ES-I3 (cell line): ENCODE measurements at regions not wholly inside any gene's neighbourhood (a gene's known extent, or its start where the extent isn't known, plus 50 kb on each side); places are given as distances from the start of the nearest gene placed in this dataset.
"Not testable (repeated sequence)": the region's sequence is repeated elsewhere in the genome, so short reads cannot be mapped to it uniquely, and the experiment has no call there.

ENCODE experiments used
- H3K36me3 ChIP-seq: 2 replicates; pipeline ENCODE4 v1.6.1; 2013; ENCODE audit warnings: mild to moderate bottlenecking, low read length, control low read depth, moderate library complexity; ENCODE audit not compliant: insufficient read depth
- H3K4me1 ChIP-seq: 2 replicates; pipeline ENCODE4 v1.6.1; 2013; ENCODE audit warnings: mild to moderate bottlenecking, control low read depth, low read length; ENCODE audit not compliant: insufficient read depth
- H3K9ac ChIP-seq: 2 replicates; pipeline ENCODE4 v1.6.1; 2013; ENCODE audit warnings: low read depth, mild to moderate bottlenecking, low read length, moderate library complexity
- H3K9me3 ChIP-seq: 2 replicates; pipeline ENCODE4 v1.6.1; 2013; ENCODE audit warnings: mild to moderate bottlenecking, low read length, moderate library complexity; ENCODE audit not compliant: control insufficient read depth, insufficient read depth

DNA sequence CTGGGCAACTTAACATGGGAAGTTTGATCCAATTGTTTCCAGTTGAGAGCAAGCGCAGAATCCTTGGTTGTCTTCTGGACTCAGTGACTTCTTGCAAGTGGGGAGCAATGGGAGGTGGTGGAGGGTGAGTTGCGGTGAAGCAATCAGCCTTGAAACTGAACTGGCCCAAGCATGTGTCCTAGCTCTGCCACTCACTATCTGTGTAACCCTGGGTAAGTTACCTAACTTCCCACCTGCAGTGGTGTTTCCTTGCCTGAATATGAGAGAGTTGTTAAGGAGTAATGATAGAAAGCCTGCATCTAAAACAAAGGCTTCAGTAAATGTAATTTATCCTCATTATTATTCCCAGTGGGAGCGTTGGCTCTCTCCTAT lies 132.5 kb upstream of the NFIA start:
- Histone ChIP-seq H3K36me3 (no peaks in the 10 kb centered on the region), H3K4me1 (peaks cover 18% of the 10 kb centered on the region; the same call in 1 of the 2 replicates), H3K9ac (no peak overlapping the region), H3K9me3 (0 out of 2 replicates have a peak, but pooled peaks cover under 1% of the 10 kb centered on the region)

DNA sequence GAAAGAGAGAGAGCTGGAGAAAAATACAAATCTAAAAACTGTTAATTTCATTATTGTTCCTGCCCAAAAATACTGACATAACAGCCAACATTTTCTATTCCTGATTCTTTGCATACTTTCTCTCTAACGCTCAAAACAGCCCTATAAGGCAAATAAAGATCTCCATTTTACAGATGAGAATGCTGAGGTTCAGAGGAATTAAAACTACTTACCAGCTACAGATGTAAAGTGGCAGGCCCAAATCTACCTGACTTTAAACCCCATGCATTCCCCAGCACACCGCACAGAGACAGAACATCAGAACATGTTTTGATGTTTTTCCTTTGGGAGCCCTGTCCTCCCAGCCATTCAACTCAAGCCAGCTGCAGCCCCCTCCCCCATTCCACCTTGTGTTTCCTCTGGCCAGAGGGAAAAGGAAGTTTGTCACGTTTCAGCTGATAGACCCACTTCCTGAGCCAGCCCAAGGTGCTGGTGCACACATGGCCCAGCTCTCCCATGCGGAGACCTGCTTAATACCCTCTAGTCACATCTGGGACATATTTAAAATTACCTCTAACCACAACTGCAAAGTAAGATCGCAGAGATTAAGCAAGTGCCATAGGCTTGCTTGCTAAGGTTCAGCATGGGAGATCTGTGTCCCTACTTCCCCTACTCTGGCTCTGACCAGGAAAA lies 133.1 kb upstream of the NFIA start:
- H3K9ac ChIP-seq, result no peak overlapping the region
- no peaks in the 10 kb centered on the region for H3K9me3 ChIP-seq
- H3K36me3 ChIP-seq, result no peaks in the 10 kb centered on the region
- peaks cover 18% of the 10 kb centered on the region; the same call in 1 of the 2 replicates for H3K4me1 ChIP-seq

DNA sequence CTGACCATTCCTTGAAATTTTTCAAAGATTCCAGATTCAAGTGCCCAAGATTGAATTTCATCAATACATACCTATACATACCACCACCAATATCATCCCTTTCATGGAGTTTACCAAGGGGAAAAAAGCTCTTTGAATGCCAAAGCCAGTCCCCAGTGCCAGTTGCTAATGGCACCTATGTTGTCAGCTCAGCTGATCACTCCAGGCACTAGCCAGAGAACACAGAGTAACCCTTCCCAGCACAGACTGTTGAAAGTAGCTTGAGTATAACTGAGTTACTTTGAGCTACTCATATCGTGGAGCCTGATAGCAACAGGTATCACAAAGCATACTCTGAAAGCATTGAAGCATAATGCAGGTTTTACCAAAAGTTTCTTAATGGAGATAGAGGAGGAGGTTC lies 133.9 kb upstream of the NFIA start:
- Histone ChIP-seq H3K9ac (no peak overlapping the region), H3K36me3 (no peaks in the 10 kb centered on the region), H3K9me3 (no peaks in the 10 kb centered on the region), H3K4me1 (peaks cover 20% of the 10 kb centered on the region; the same call in 1 of the 2 replicates)

DNA sequence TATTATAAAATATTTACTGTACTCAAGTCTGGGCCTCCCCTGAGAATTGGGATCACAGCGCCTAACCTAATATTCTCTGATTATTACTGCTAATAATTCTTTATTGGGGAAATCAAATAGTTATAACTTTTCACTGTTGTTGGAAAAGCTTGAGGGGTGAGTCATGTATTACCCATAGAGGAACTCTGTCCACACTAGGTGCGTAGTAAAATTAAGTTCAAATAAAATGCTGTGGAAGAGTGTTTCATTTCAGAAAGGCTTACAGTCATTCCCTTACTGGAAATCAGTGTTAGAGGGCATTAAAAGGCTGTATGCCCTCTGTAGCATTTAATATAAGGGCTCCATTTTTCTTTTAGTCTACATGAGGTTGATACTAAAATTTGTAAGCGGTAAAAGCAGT lies 135.0 kb upstream of the NFIA start:
- no peak overlapping the region for H3K9ac ChIP-seq
- H3K4me1 ChIP-seq, result peaks cover 31% of the 10 kb centered on the region
- no peaks in the 10 kb centered on the region for H3K9me3 ChIP-seq
- no peaks in the 10 kb centered on the region for H3K36me3 ChIP-seq

DNA sequence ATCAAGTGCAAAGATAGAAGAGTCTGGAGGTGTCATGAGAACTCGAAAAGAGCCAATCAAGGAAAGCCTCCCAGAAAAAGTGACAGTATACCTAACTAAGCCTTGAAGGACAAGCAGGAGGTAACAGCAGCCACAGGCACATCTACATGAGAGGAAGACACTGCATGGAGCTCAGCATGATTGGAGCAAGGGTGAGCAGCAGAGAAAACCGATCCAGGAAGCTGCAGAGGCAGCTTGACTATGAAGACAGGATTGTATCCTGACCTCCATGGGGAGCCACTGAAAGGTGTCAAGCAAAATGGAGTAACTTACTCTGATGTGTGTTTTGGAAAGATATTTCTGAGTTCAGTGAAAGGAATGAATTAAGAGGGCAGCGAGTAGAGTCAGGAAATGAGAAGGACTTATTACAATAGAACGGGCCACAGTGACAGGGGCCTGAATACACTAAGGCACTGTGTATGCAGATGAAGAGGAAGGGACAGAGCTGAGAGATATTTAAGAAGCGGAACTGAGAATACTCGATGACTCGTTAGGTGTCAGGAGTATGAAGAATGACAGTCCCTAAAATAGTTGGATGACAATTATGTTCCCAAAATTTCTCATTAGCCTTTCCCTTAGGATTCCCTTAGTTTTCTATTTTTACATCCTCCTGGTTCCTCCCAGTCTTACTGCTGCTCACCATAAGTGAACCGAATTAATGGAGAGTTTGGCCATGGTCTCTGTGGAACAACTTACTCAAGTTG lies 139.3 kb upstream of the NFIA start:
- peaks cover 44% of the 10 kb centered on the region for H3K4me1 ChIP-seq
- no peaks in the 10 kb centered on the region for H3K9me3 ChIP-seq
- no peak overlapping the region for H3K9ac ChIP-seq
- H3K36me3 ChIP-seq, result no peaks in the 10 kb centered on the region

DNA sequence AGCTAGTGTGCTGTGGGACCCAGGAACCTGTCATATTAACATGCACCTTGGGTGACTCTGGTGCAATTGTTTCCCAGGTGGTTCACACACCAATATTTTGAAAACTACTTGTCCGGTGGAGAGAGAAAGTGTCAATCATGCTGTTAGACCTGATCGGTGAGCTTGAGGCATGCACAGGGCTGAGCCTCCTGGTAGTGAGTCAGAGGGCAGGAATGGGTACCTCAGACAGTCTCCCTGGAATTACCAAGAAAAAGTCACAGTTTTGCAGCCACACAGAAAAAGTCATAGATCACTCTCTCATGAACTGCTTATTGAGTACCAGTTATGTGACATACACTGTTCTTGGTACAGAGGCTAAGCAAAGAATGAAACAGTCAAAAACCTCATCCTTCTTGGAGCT lies 140.1 kb upstream of the NFIA start:
- Histone ChIP-seq H3K36me3 (no peaks in the 10 kb centered on the region), H3K4me1 (peaks cover 44% of the 10 kb centered on the region), H3K9me3 (no peaks in the 10 kb centered on the region), H3K9ac (no peak overlapping the region)

DNA sequence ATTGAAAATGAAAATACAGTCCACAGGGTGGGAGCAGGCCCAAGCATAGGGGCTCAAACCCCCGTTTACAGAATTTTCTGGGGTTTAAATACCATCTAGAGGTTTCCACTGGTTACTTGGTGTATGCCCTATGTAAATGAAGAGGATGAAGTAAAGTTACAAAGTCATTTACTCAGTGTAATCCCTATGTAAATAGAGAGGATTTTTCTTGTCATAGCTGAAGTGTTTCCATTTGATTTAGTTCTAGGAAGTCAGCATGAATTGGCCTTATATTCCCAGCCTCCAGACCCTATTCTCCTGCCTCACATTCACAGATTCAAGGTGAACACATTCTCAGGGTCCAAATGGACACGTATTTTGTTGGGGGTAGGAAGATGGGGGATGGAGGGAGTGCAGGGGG lies 141.7 kb upstream of the NFIA start:
- peaks cover 44% of the 10 kb centered on the region for H3K4me1 ChIP-seq
- H3K9me3 ChIP-seq, H3K9ac ChIP-seq, H3K36me3 ChIP-seq: not testable (repeated sequence)

DNA sequence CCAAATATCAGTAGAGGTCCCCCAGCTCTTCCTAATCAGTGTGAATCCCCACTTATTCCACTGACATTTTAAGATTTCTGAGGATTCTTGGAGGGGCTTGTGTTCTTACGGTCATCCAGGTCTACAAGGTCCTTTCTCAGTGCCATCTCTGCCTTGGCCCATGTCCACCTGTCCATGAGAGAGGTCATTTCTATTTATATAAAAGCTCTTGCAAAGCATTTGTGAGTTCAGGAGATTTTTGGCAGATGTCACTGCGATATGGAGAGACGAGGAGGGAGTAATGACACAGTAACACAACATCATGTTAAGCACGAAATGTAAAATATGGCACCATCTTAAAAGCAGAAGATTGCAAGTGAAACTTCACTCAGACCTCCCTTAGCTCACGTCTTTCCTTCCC lies 144.6 kb upstream of the NFIA start:
- Histone ChIP-seq H3K9me3 (no peaks in the 10 kb centered on the region), H3K36me3 (no peaks in the 10 kb centered on the region), H3K4me1 (peaks cover 31% of the 10 kb centered on the region), H3K9ac (no peak overlapping the region)

DNA sequence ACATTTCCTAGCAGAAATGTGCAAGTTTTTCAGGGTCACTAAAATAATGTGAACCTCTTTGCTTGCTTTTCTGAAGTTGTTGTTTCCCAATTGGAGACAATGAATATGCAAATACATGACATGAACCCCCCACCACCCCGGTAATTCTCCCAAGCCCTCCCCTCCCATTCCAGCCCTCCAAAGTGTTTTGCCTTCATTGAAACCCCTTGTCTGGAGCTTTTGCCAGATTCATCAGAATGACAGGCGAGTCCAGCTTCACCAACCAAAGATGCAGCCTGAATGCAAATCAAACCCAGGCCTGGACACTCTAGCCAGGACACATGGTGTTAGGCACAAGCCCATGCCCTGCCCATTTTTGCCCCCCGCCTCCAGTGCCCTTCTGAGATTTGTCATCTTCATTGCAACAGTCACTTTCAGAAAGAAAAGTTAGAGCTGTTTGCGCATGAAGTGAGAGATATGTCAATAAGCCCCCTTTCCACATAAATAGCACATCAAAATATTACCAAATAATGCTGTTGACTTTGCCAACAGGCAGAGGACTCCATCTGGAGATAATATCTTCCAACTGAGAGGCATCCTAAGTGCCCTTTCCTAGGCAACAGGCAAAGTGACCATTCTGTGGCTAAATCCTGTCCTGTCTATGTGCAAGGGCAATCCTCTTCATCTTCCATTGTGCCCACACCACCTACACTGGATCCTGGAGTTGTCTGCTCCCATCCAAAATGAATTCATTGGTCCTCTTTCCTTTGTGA lies 145.6 kb upstream of the NFIA start:
- H3K36me3 ChIP-seq, result no peaks in the 10 kb centered on the region
- H3K9ac ChIP-seq, result no peak overlapping the region
- peaks cover 22% of the 10 kb centered on the region for H3K4me1 ChIP-seq
- H3K9me3 ChIP-seq, result no peaks in the 10 kb centered on the region

DNA sequence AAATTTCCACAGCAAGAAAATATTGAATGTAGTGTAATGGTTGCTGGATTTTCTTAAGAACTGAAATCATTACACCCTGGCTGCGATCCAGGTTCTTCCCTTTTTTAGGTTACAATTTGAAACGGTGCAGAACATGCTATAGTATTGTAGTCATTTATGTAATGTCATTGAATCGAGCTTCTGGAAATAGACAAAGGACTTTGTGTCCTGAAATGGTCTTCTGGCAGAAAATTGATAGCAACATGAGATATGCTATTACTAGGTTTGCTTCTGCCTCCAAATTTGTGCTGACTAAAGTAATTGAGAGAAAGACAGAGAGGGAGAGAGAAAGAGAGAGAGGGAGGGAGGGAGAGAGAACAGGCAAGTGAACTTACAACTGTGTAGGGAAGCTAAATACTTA lies 146.2 kb upstream of the NFIA start:
- Histone ChIP-seq H3K9me3 (no peaks in the 10 kb centered on the region), H3K4me1 (peaks cover 16% of the 10 kb centered on the region; the same call in 1 of the 2 replicates), H3K9ac (no peak overlapping the region), H3K36me3 (no peaks in the 10 kb centered on the region)

DNA sequence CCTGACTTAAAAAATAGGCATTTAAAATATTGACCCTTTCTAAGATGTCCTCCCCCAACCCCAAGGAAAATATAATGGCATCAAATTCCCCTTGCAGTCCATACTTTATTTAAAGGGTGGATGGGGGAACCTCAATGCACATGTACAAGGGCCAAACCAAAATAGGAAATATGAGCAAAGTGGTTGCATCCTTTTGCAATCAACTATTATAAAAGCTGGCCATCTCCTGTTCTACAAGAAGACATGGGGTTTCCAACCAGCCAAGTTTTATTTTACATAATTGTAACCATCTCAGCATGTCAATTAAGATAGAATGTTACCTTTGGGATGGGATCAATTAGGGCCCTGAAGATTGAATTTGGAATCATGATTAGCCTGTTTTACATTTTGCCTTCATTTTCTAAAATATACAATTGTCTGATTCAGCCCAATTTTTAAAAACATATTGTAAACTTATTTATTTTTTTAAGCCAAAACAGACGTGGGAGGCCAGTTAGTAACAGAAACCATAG lies 146.7 kb upstream of the NFIA start:
- no peaks in the 10 kb centered on the region for H3K9me3 ChIP-seq
- no peaks in the 10 kb centered on the region for H3K36me3 ChIP-seq
- peaks cover 12% of the 10 kb centered on the region; the same call in 1 of the 2 replicates for H3K4me1 ChIP-seq
- no peak overlapping the region for H3K9ac ChIP-seq

DNA sequence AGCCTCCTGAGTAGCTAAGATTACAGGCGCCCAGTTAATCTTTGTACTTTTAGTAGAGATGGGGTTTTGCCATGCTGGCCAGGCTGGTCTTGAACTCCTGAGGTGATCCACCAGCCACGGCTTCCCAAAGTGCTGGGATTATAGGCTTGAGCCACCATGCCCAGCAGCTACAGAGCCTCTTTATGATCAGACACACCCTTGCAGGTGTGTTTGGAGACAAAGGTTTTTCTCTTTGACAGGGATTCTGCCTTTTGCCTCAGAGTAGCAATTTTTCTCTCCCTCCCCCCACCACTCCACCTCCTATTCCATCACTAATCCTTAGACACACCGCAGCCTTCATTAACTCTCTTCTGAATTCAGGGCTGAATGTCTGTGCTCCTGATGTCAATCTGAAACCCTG lies 152.2 kb upstream of the NFIA start:
- no peaks in the 10 kb centered on the region for H3K4me1 ChIP-seq
- H3K36me3 ChIP-seq, result no peaks in the 10 kb centered on the region
- H3K9ac ChIP-seq, result no peak overlapping the region
- no peaks in the 10 kb centered on the region for H3K9me3 ChIP-seq

DNA sequence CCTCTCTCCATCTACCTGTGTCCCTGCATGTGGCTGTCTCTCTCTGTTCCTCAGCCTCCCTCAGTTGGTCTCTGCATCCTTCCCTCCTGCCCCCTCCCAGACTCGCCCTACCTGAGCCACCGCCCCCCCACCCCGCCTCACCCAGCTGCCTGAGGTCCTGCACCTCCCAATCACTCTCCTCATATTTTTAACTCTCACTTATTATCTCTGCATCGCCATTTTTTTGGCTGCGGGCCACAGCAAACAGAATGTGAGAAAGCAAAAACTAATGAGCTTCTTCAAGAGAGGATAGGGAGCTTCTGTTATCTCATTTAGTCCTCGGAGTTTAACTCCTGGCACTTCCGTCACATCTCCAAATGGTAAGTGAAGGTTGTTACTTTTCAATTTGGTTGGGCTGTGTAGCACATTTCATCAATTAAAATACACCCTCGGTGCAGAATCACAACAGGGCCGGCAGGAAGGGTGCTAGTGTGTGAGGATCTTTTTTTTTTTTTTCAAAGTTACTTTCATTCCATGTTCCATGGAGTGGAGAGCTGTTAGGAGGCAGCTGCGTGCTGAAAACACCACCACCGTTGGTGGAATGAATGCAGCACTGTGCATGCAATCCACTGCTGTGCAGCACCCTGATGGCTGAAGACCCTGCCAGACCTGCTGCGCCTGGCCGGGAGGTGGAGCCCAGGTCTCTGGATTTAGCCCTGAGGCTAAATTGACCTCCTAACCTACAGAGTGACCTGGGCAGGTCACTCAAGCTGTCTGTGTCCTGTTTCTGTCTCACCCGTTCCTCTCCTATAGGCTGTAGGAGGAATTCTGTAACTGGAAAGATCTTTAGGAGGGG lies 157.2 kb upstream of the NFIA start:
- Histone ChIP-seq H3K4me1 (0 out of 2 replicates have a peak, but pooled peaks cover 3% of the 10 kb centered on the region), H3K36me3 (no peaks in the 10 kb centered on the region), H3K9me3 (no peaks in the 10 kb centered on the region), H3K9ac (no peak overlapping the region)

DNA sequence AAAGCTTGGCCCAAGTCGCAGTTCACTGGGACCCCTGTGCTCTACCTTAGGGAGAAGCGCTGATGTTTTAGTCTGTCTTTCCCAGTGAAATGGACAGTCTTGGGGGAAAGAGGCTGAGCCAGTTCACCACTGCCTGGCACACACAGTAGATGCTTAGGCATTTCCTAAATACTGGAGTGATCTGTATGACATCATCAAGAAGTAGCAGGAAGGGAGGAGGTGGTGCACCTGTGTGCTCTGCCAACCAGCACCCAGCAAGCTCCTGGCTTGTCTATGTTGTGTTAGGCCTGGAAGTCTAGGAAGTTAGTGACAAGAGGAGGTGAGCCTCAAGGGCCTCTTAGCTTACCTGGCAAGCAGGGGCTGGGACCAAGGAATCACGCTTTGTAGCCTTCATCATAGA lies 158.2 kb upstream of the NFIA start:
- H3K4me1 ChIP-seq, result 0 out of 2 replicates have a peak, but pooled peaks cover 3% of the 10 kb centered on the region
- no peak overlapping the region for H3K9ac ChIP-seq

More for the DNA sequence above, 158.2 kb upstream of the NFIA start:
- H3K36me3 ChIP-seq, result no peaks in the 10 kb centered on the region
- H3K9me3 ChIP-seq, result no peaks in the 10 kb centered on the region
